OCI-LY7 (cell line): ENCODE measurements at regions not wholly inside any gene's neighbourhood (a gene's known extent, or its start where the extent isn't known, plus 50 kb on each side); places are given as distances from the start of the nearest gene placed in this dataset.

Experiments
- EZH2phosphoT487 ChIP-seq: fragments of 200-600 bp; sonication (generic); IDR thresholded peaks from 2 replicates; pipeline ENCODE4 v1.6.1; 2018; ENCODE audit warnings: low read depth, borderline replicate concordance, mild to moderate bottlenecking, mixed run types, antibody characterized with exemption, low read length, moderate library complexity, mixed read lengths
- TF ChIP-seq, protein P1 (sequence below): fragments of 200-600 bp; sonication (generic); conservative IDR thresholded peaks from 2 replicates; pipeline ENCODE4 v1.5.1; 2014; ENCODE audit warnings: mild to moderate bottlenecking, antibody characterized with exemption, low read length, moderate library complexity, mixed read lengths

DNA sequence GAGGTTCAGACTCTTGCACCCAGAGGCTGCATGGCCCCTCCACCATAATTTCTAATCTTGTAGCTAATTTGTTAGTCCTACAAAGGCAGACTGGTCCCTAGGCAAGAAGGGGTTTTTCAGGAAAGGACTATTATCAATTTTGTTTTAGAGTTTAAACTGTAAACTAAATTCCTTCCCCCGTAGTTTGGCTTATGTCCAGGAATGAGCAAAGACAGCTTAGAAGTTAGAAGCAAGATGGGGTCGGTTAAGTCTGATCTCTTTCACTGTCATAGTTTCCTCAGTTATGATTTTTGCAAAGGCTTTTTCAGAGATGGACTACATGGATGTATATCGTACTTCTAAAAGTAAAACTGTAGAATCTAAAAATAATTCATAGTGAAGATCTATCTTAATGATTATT, 258.1 kb upstream of the IL1RAPL1 start:
- TF ChIP-seq, protein P1, sequence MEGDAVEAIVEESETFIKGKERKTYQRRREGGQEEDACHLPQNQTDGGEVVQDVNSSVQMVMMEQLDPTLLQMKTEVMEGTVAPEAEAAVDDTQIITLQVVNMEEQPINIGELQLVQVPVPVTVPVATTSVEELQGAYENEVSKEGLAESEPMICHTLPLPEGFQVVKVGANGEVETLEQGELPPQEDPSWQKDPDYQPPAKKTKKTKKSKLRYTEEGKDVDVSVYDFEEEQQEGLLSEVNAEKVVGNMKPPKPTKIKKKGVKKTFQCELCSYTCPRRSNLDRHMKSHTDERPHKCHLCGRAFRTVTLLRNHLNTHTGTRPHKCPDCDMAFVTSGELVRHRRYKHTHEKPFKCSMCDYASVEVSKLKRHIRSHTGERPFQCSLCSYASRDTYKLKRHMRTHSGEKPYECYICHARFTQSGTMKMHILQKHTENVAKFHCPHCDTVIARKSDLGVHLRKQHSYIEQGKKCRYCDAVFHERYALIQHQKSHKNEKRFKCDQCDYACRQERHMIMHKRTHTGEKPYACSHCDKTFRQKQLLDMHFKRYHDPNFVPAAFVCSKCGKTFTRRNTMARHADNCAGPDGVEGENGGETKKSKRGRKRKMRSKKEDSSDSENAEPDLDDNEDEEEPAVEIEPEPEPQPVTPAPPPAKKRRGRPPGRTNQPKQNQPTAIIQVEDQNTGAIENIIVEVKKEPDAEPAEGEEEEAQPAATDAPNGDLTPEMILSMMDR: no peak
- TF ChIP-seq EZH2phosphoT487: no peak
